CD4-positive, alpha-beta T cell treated with Interleukin-6 for 4 hours (primary cell): ENCODE measurements at regions not wholly inside any gene's neighbourhood (a gene's known extent, or its start where the extent isn't known, plus 50 kb on each side); places are given as distances from the start of the nearest gene placed in this dataset.
"Not testable (repeated sequence)": the region's sequence is repeated elsewhere in the genome, so short reads cannot be mapped to it uniquely, and the experiment has no call there.

Source experiments
- DNase-seq: peaks from one replicate; pipeline ENCODE4 v3.0.0-alpha.2; 2020; ENCODE audit warnings: mixed read lengths

DNA sequence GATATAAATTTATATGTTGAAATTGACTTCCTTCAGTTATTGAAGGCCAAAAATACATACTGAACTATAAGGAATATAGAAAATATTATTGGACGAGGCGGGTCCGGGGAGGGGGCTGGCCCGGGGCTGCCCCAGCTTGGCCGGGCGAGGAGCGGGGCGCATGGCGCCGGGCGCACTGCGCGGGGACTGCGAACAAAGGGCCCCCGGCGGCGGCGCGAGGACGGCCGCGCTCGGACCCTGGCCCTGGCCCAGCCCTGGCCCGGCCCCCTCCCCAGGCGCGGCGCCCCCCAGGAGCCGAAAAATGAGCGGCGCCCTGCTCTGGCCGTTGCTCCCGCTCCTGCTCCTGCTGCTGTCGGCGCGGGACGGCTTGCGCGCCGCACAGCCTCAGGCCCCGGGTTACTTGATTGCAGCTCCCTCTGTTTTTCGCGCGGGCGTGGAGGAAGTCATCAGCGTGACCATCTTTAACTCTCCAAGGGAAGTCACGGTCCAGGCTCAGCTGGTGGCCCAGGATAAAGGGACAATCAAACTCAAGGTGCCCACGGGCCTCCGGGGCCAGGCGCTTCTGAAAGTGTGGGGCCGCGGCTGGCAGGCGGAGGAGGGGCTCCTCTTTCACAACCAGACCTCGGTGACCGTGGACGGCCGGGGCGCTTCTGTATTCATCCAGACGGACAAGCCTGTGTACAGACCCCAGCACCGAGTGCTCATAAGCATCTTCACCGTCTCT, 1247.6 kb upstream of the PHF14 start:
- not testable (repeated sequence) for DNase-seq

DNA sequence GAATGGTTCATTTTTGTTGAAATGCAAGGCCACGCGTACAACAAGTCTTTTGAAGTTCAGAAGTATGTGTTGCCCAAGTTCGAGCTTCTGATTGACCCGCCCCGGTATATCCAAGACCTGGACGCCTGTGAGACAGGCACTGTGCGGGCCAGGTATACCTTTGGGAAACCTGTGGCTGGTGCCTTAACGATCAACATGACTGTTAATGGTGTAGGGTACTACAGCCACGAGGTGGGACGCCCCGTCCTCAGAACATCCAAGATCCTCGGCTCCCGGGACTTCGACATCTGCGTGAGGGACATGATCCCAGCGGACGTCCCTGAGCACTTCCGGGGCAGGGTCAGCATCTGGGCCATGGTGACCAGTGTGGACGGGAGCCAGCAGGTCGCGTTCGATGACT, 1246.9 kb upstream of the PHF14 start:
- DNase-seq = not testable (repeated sequence)

DNA sequence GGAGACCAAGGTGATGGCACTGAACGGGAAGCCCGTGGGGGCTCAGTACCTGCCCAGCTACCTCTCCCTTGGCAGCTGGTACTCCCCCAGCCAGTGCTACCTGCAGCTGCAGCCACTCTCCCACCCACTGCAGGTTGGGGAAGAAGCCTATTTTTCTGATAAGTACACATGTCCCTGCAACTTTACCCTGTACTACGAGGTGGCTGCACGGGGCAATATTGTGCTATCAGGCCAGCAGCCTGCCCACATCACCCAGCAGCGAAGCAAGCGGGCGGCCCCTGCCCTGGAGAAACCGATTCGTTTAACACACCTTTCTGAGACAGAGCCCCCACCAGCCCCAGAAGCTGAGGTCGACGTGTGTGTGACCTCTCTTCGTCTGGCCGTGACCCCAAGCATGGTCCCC, 1246.2 kb upstream of the PHF14 start:
- DNase-seq = not testable (repeated sequence)

DNA sequence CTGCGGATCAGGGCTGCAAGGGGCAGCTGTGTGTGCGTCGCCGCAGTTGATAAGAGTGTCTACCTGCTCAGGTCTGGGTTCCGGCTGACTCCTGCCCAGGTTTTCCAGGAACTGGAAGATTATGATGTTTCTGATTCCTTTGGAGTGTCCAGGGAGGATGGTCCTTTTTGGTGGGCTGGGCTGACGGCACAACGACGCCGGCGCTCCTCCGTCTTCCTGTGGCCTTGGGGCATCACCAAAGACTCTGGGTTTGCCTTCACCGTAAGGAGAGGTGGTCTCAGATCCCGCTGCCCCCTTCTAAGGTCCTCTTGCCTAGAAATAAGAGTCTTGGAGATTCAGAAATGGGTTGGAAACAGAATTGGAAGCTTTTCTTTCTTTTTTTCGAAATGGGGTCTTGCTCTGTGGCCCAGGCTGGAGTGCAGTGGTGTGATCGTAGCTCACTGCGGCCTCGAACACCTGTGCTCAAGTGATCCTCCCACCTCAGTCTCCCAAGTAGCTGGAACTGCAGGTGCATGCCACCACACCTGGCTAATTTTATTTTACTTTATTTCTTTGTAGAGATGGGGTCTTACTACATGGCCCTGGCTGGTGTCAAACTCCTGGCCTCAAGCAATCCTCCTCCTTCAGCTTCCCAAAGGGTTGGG, 1245.5 kb upstream of the PHF14 start:
- DNase-seq = not testable (repeated sequence)

DNA sequence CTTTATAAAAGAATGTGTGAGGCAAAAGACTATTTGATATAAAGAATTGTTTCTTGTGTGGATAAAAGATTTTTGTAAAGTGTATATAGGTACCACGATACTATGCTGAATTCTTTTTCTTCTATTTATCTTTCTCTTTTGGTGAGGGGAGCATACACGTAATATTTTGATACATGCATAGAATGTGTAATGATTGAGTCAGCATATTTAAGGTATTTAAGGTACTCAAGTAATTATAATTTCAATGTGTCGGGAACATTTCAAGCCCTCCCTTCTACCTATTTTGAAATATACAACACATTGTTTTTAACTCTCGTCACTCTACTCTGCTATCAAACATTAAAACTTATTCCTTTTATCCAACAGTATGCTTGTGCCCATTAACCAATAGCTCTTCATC, 1221.6 kb upstream of the PHF14 start:
- no peak for DNase-seq

DNA sequence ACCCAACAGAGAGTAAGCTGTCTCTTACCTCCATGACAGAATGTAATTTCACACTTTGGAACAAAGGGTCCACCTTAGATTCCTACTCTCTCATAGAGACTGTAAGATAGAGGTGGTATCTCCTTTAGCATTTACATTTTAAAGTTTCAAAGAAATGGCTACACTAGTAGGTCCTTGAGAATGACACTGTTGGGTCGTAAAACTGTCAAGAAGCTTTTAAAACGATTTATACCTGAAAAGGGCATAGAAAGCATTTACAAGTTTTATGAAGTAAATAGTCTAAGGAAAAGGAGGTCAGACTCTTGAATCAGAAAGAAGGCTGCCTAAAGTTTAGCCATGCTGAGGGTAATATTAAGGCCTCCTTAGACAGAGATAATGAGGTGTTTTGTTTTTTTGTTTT, 1212.4 kb upstream of the PHF14 start:
- no peak for DNase-seq

DNA sequence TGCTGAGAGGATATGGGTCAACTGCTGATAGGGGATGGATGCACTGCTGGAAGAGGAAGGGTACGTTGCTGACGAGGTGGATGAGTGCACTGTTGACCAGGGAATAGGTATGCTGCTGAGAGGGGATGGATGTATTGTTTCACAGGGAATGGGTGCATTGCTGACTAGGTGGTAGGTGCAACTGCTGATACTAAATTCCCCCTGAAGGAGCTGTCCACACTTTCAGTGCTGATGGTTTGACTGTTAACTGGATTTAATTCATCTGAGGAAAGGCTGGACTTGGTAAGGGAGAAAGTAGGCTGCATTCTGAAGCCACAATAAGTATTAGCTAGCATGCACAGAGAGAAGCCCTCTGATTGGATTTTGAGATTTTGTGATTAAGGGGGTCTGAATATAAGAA, 1196.8 kb upstream of the PHF14 start:
- no peak for DNase-seq

DNA sequence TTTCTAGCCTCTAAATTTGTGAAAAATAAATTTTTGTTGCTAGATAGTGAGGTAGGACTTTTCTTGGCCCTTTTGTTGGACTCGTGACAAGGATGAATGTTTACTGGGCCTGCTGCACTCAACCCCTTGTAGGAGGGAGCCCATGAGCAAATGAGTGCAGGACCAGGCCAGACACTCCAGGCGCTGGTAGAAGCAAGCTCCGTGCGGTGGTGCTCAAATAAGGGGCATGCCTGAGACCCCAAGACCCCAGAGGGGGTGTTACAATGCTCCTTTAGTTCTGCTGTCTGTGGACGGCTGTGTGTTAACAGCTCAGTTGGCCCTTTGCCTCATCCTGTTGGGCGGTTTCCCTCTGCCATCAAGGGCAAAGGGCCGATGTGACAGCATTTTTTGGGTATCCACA, 1195.3 kb upstream of the PHF14 start:
- no peak for DNase-seq

DNA sequence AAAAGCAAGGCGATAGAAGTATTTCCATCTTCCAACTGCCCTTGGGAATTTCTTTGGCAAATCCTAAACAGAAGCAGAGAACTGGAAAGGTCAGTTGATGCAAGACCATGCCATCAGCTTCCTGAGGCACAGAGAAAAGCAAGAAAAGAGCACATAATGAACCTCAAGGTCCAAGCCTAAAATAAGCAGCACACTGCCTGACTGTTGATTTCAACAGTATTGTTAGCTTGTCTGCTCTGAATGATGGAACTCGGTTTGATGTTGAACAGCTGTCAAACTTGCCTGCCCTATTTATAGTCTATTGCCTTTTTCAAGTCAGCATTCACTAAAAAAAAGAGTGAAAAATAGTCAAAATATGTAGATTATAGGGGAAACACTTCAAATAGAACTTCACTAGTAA, 1192.0 kb upstream of the PHF14 start:
- no peak for DNase-seq

DNA sequence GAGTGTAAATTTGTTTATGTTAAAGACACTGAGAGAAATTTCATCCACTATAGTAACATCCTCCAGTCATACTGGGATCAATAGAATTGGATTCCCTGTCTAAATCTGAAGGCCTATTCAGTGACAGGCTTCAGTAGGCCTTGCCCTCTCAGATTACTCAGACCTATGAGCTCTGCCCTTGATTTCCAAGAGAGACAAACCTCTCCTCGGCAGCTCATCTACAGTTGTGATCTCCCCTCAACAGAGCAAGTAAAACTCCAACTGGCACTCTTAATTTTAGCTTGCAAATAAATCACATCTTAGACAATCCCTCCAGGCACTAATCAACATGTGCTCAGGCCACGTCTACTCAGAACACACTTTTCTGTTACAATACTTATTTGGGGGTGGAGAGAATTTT, 1191.4 kb upstream of the PHF14 start:
- no peak for DNase-seq

DNA sequence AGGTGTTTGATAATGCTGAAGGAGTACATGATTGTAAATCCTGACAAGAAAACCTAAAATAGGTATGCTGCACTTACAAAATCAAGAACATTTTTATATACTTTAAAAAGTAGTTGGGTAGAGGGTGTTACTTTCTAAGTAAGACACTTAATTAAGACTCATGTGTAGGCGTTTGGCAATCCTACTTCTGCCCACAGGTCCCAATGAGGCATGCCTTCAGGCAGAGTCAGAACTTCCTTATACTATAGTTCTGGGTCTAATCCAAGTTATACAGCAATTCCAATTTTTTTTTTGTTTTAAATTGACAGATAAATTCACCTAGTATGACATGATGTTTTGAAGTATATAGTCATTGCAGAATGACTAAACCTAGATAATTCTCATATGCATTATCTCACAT, 1188.5 kb upstream of the PHF14 start:
- no peak for DNase-seq

DNA sequence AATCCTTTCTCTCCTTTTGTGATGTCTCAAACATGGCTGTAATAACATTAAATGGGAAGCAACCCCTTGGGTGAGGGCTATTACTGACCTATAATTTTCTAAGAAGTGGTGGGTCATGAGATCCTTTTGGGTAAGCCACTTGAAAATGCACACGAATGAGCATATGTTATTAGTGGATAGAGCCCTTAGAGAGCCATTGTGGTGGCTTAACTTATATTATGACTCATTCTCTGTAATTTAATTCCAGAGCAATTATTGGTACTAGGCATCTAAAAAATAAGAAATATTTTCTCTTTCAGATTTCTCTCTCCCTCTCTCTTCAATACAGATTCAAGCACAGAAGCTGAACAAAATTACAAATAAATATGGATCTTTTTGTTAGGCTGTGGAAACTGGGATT, 1177.4 kb upstream of the PHF14 start:
- no peak for DNase-seq

DNA sequence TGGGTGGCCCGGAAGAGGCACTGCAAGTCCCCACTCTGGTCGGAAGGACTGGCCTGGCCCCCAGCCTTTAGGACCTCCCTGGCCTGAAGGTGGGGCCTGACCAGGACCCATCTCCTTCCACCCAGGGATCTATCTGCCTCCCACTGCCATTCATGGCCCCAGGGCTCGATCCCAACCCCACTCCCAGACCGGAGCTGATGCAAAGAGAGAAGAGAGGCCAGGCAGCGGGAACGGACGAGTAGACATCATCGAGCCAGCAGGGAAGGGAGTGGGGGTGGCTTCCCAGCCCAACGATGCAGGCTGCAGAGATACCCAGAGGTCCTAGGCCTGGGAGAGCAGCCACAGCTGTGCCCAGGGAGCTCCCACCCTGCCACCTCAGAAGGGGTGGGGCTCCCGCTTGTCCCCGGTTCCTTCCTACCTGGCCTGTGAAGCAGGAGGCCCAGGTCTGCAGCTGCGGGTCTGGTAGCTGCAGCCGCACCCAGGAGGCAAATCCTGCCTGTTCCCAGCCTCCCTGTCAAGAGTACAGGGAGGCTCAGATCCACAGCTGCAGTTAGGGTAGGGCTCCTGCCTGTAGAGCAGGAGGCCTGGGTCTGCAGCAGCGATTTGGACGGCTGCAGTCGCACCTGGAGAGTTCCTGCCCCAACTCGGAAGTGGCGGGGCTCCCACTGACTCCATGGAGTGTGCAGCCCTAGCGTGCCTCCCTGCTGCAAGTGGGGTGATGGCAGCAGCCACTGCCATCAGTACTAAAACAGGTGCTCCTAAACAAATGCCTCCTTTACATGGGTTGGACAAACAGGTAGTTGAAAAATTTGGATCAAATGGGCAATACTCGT, 1151.0 kb upstream of the PHF14 start:
- DNase-seq = no peak

DNA sequence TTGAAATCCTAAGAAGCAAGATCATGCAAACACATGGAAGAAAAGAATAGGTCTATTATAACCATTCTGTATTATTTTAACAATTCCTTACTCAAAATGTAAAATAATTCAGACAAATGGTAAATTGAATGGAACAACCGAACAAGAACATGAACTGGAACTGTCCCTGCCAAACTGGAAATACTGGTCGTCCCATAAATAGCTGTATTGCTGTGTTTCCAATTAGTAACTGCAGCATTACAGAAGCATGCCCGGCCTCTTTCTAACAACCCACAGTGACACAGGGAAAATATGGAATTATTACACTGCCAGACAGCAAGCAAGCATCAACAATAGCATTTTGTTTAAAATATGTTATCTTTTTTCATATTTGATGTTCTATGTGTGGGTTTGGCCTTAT, 1138.5 kb upstream of the PHF14 start:
- no peak for DNase-seq

DNA sequence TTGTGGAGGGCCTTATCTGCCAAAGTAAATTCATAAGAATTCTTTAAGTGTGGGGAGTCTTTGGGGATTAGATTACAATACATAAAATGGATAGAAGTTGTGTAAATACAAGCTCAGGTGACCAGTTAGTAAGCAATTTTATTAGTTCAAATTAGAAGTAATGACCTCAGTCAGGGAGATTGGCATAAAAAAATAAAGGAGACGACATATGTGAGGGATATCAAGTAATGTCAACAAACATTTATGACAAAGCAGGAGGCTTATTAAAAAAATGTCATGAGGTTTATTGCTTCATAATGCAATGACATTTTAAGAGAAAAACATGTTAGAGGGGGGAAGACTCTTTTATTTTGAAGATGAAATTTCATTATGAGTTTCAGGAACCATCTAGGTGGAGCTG, 1137.0 kb upstream of the PHF14 start:
- DNase-seq = no peak

DNA sequence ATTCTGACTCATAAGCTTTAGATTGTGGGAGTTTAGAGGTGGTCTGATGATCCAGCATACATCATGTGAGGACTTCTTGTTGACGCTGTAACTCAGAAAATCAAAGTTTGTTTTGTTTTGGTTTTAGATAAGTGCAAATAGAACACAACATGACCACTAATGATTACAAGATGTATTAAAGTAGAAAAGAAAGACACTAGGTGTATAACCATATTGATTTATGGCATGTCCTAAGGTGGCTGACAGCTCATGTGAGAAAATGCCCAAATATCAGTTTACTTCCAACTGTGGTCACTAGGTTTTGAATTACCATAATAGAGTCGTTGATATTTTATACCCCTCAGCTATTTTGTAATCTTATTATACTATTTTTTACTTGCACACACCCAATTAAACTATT, 1131.4 kb upstream of the PHF14 start:
- DNase-seq = no peak

DNA sequence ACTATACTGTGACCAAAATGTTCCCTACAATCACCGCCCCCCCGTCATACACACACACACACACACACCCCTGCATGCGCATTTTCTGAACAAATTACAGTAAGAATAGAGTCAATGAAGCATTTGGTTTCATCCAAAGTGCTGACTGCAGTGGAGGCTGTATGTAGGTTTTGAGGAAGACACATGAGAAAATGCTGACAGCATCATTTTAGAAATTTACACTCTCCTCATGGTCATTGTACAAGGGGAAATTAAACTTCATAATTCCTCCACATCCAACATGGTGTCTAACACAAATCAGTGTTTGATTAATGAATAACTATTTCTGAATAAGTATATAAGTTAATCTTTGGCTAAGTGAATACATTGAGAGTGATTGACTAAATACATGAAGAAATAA, 1126.8 kb upstream of the PHF14 start:
- DNase-seq = no peak

DNA sequence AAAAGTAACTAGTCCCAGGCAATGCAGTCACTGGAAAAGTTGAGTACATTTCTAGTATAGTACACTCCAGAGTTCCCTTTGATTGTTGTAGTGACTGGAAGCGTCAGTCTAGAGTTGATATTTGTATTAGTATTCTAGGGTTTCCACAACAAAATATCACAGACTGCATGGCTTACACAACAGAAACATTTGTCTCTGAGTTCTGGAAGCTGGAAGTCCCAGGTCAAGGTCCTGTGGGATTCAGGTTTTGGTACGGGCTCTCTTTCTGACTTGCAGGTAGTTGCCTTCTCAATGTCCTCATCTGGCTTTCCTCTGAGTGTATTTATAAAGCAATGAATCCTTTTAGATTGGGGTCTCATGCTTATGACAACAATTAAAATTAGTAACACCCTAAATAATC, 1119.1 kb upstream of the PHF14 start:
- no peak for DNase-seq

DNA sequence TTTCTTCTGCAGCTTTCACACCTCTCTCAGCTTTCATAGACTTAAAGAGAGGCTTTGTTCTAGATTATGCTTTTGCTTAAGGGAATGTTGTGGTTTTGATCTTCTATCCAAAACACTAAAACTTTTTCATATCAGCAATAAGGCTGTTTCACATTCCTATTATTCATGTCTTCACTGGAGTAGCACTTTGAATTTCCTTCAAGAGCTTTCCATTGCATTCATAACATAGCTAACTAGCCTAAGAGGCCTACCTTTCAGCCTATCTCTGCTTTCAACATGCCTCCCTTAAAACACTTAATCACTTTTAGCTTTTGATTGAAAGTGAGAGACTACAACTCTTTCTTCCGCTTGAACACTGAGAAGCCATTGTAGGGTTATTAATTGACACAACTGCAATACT, 1117.0 kb upstream of the PHF14 start:
- DNase-seq = no peak

DNA sequence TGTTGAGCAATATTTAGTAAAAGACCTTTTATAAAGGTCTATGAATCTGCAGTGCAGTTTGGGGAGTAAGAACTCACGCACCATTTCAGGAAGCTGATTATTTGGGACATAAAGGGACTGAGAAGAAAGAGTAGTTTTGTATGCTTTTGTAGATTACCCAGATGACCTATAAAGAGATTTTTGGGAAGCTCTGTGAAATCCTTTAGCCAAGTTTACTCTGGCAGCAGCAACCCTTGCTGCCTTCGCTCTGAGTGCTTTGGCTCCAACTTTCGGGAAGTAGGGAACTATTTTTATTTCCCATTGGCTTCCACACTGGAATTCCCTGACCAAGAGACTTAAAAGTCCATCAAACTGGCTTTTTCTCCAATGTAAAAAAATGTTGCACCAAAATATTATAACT, 1110.1 kb upstream of the PHF14 start:
- no peak for DNase-seq

DNA sequence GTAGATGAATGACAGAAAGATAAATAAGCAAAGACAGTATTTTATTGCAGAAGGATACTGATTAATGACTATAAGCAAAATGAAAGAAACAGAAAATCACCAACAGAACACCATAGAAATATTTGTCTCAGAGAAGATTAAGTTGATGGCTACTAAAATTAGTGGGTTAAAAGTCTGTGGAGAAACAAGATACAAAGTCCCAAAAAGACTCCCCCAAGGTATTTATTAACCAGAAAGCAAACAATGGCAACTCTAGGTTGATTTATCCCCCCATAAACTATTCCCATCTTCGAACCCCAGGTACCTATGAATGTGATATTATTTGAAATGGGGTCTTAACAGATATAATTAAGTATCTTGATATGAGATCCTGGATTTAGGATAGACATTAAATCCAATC, 1104.5 kb upstream of the PHF14 start:
- no peak for DNase-seq

DNA sequence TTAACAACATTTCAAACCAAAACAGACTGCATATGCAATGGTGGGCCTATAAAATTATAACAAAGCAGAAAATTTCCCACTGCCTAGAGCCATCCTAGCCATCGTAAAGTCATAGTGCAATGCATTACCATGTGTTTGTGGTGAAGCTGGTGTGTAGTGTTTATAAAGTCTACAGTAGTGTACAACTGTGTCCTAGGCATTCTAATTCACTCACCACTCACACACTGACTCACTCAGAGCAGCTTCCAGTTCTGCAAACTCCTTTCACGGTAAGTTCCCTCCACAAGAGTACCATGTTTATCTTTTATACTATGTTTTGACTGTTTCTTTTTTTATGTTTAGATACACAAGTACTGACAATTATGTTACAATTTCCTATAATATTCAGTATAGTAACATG, 1104.1 kb upstream of the PHF14 start:
- no peak for DNase-seq

DNA sequence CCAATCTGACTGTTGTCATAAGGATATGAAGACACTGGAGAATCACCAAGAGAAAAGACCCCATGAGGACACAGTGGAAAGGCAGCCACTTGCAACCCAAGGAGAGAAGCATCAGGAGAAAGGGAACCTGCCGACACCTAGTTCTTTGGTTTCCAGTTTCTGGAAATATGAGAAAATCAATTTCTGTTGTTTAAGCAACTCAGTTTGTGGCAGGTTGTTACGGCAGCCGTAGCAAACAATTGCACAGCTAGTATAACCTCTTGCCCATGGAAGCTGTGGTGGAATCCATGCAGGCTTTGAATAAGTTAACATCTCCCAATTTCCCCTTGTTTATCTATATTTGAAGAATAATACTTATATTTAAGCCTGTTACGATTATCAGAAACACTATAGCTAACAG, 1103.0 kb upstream of the PHF14 start:
- no peak for DNase-seq

DNA sequence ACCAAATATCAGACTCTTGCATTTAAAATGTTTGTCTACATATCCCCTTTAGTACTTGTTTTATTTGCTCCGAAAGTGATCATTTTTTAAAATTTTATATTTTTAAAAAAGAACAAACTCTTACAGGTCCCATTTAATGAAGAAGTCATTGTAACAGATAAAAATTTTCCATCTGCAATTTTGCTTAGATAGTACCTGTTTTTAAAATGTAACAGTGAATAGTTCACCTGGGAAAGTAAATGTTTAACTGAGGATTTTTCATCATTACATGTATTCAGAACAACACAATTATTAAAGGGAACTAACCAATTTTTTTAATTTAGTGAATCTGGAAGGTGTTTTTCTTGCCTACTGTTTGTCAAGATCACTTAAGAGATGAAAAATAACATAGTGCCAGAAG, 1099.5 kb upstream of the PHF14 start:
- DNase-seq = no peak
